CD14-positive monocyte (primary cell): ENCODE measurements at regions not wholly inside any gene's neighbourhood (a gene's known extent, or its start where the extent isn't known, plus 50 kb on each side); places are given as distances from the start of the nearest gene placed in this dataset.

Experiments
- DNase-seq, 3 donors: peaks; one replicate each; pipeline ENCODE4 v3.0.0-alpha.2; 2011 to 2022
- H2AFZ ChIP-seq: 2 replicates; pipeline ENCODE4 v1.6.0; 2012; ENCODE audit warnings: mild to moderate bottlenecking, low read depth, low read length, inconsistent platforms; ENCODE audit not compliant: insufficient read depth, poor library complexity, severe bottlenecking
- H3K27ac ChIP-seq, 2 donors: 1 replicate in 1 of 2; 2 replicates in 1 of 2; pipeline ENCODE4 v1.5.1; 2012 to 2013; ENCODE audit warnings: low read length in 2 of 2, control low read depth in 1 of 2, inconsistent platforms in 1 of 2, low read depth in 1 of 2, mild to moderate bottlenecking in 1 of 2
- H3K27me3 ChIP-seq, 2 donors: one replicate each; pipeline versions ENCODE4 v1.6.0 to v1.6.1; 2011 to 2013; ENCODE audit warnings: low read length in 2 of 2; ENCODE audit not compliant: control insufficient read depth in 2 of 2, insufficient read depth in 2 of 2
- H3K36me3 ChIP-seq, 2 donors: replicated peaks in 1 of 2; 1 replicate in 1 of 2; 2 replicates in 1 of 2; pipeline versions ENCODE4 v1.5.1 to v1.6.1; 2012 to 2013; ENCODE audit warnings: low read length in 2 of 2, control low read depth in 1 of 2, inconsistent platforms in 1 of 2, mild to moderate bottlenecking in 1 of 2; ENCODE audit not compliant: insufficient read depth in 2 of 2, control insufficient read depth in 1 of 2
- H3K4me1 ChIP-seq, 2 donors: 1 replicate in 1 of 2; 2 replicates in 1 of 2; pipeline versions ENCODE4 v1.5.1 to v1.6.1; 2012 to 2013; ENCODE audit warnings: low read length in 2 of 2, control low read depth in 1 of 2, inconsistent platforms in 1 of 2, mild to moderate bottlenecking in 1 of 2, moderate library complexity in 1 of 2; ENCODE audit not compliant: insufficient read depth in 2 of 2, control insufficient read depth in 1 of 2
- H3K4me2 ChIP-seq: replicated peaks from 2 replicates; pipeline ENCODE3; 2012; ENCODE audit warnings: low read length, moderate library complexity, mild to moderate bottlenecking; ENCODE audit not compliant: poor library complexity, severe bottlenecking; ENCODE audit errors: extremely low read depth
- H3K4me3 ChIP-seq, 3 experiments: fragments of 200-600 bp in 1 of 3; sonication (generic) in 1 of 3; replicated peaks in 1 of 3; 1 replicate in 2 of 3; 2 replicates in 1 of 3; pipeline ENCODE4 v1.5.1; 2011 to 2013; ENCODE audit warnings: low read length in 3 of 3, mild to moderate bottlenecking in 3 of 3, control low read depth in 2 of 3, low read depth in 2 of 3, inconsistent platforms in 1 of 3, moderate library complexity in 1 of 3
- H3K79me2 ChIP-seq: 2 replicates; pipeline ENCODE4 v1.6.0; 2012; ENCODE audit warnings: mild to moderate bottlenecking, control low read depth, inconsistent platforms, low read length, moderate library complexity; ENCODE audit not compliant: insufficient read depth
- H3K9ac ChIP-seq: 2 replicates; pipeline ENCODE4 v1.6.0; 2017; ENCODE audit warnings: low read length, mild to moderate bottlenecking; ENCODE audit not compliant: insufficient read depth, poor library complexity, severe bottlenecking
- H3K9me3 ChIP-seq, 2 donors: replicated peaks in 1 of 2; 1 replicate in 1 of 2; 2 replicates in 1 of 2; pipeline versions ENCODE4 v1.5.1 to v1.6.1; 2012 to 2013; ENCODE audit warnings: low read length in 2 of 2, control low read depth in 1 of 2; ENCODE audit not compliant: control insufficient read depth in 1 of 2, insufficient read depth in 1 of 2
- H4K20me1 ChIP-seq: 2 replicates; pipeline ENCODE4 v1.6.0; 2012; ENCODE audit warnings: mild to moderate bottlenecking, low read length, control low read depth, moderate library complexity; ENCODE audit not compliant: insufficient read depth
- H3K27ac Mint-ChIP-seq, 7 donors: one replicate each; pipeline ENCODE4 v1.8.0; 2020; ENCODE audit warnings: mild to moderate bottlenecking in 7 of 7, mixed read lengths in 7 of 7, moderate library complexity in 6 of 7, inconsistent platforms in 2 of 7
- H3K27me3 Mint-ChIP-seq, 3 donors: one replicate each; pipeline ENCODE4 v1.8.0; 2021 to 2022; ENCODE audit warnings: low read depth in 3 of 3, mild to moderate bottlenecking in 3 of 3, mixed read lengths in 3 of 3, moderate library complexity in 3 of 3, inconsistent platforms in 1 of 3
- H3K36me3 Mint-ChIP-seq, 2 donors: one replicate each; pipeline ENCODE4 v1.8.0; 2020; ENCODE audit warnings: mixed read lengths in 2 of 2, inconsistent platforms in 1 of 2, mild to moderate bottlenecking in 1 of 2
- H3K4me1 Mint-ChIP-seq: one replicate; pipeline ENCODE4 v1.8.0; 2020; ENCODE audit warnings: mild to moderate bottlenecking, mixed read lengths
- H3K4me3 Mint-ChIP-seq, 2 donors: one replicate each; pipeline ENCODE4 v1.8.0; 2020; ENCODE audit warnings: mild to moderate bottlenecking in 2 of 2, mixed read lengths in 2 of 2, moderate library complexity in 1 of 2
- H3K9me3 Mint-ChIP-seq, 7 donors: one replicate each; pipeline ENCODE4 v1.8.0; 2020 to 2022; ENCODE audit warnings: mixed read lengths in 7 of 7, mild to moderate bottlenecking in 6 of 7, moderate library complexity in 6 of 7, inconsistent platforms in 2 of 7
- CTCF ChIP-seq: fragments of 200-600 bp; IDR thresholded peaks from one replicate; pipeline ENCODE4 v1.8.0; 2022; ENCODE audit warnings: antibody characterized with exemption, mild to moderate bottlenecking
- WGBS: methylation state at CpG from one replicate; pipeline ENCODE4 v1.1.5; 2013; ENCODE audit warnings: missing lambda C conversion rate; ENCODE audit not compliant: insufficient coverage; 5-methylcytosine and 5-hydroxymethylcytosine counted together
- intact Hi-C, 2 donors: fragments of 100-400 bp; cut with micrococcal nuclease; formaldehyde crosslinking; loops; one replicate each; pipeline versions ENCODE4 v1.15.0 to v1.15.1; 2023

- H3K4me2 ChIP-seq = no peak overlapping the region
- peaks cover 12 to 15% of the 10 kb centered on the region in 2 donors for H3K4me1 ChIP-seq
- H3K9ac ChIP-seq = no peak overlapping the region
- no peaks in the 10 kb centered on the region for H4K20me1 ChIP-seq
- Mint-ChIP-seq H3K4me1 (peaks cover 25% of the 10 kb centered on the region), H3K27ac (no peak overlapping the region), H3K4me3 (no peak overlapping the region), H3K27me3 (no peaks in the 10 kb centered on the region), H3K9me3 (peaks cover 0 to 7% (median 2%) of the 10 kb centered on the region in 7 donors), H3K36me3 (no peaks in the 10 kb centered on the region)
- intact Hi-C loops = no loop called here
- H3K27ac ChIP-seq = no peak overlapping the region
- no peak overlapping the region for H3K4me3 ChIP-seq
- no peaks in the 10 kb centered on the region for H3K36me3 ChIP-seq
- TF ChIP-seq CTCF = no peak
- no peaks in the 10 kb centered on the region for H3K27me3 ChIP-seq
- no peaks in the 10 kb centered on the region for H3K9me3 ChIP-seq
- H3K79me2 ChIP-seq = no peaks in the 10 kb centered on the region
- no peak overlapping the region for H2AFZ ChIP-seq
- WGBS = no CpG with 5 or more reads among the region's 2 CpGs
- DNase-seq = no peak
Measured at GRCh38 chr18:34608064-34608463, 102.0 kb upstream of the DTNA start.

GRCh38 chr18:34609986-34610648 lies 100.0 kb upstream of the DTNA start:
- Histone ChIP-seq H3K4me2 (no peak overlapping the region), H3K9me3 (no peaks in the 10 kb centered on the region), H3K4me1 (peaks cover 7 to 9% of the 10 kb centered on the region in 2 donors), H3K79me2 (no peaks in the 10 kb centered on the region), H3K9ac (no peak overlapping the region), H3K4me3 (no peak overlapping the region), H4K20me1 (no peaks in the 10 kb centered on the region), H3K27ac (no peak overlapping the region), H3K27me3 (no peaks in the 10 kb centered on the region), H3K36me3 (no peaks in the 10 kb centered on the region), H2AFZ (no peak overlapping the region)
- no peak overlapping the region for H3K4me3 Mint-ChIP-seq
- H3K4me1 Mint-ChIP-seq = peaks cover 14% of the 10 kb centered on the region
- no peak overlapping the region for H3K27ac Mint-ChIP-seq
- no peak for DNase-seq
- TF ChIP-seq CTCF = no peak
- intact Hi-C loops = no loop called here
- peaks cover 0 to 8% (median 2%) of the 10 kb centered on the region in 7 donors for H3K9me3 Mint-ChIP-seq
- no peaks in the 10 kb centered on the region for H3K36me3 Mint-ChIP-seq
- no peaks in the 10 kb centered on the region for H3K27me3 Mint-ChIP-seq
- WGBS = no CpG with 5 or more reads among the region's 4 CpGs
